GM18519 (cell line): ENCODE measurements at regions not wholly inside any gene's neighbourhood (a gene's known extent, or its start where the extent isn't known, plus 50 kb on each side); places are given as distances from the start of the nearest gene placed in this dataset.

Experiments
- ATAC-seq: cut with Tn5 transposase; IDR thresholded peaks from one replicate; pipeline ENCODE4 v1.9.1; 2021; ENCODE audit warnings: mild to moderate bottlenecking, moderate library complexity; ENCODE audit not compliant: unreplicated experiment, low FRiP score

DNA sequence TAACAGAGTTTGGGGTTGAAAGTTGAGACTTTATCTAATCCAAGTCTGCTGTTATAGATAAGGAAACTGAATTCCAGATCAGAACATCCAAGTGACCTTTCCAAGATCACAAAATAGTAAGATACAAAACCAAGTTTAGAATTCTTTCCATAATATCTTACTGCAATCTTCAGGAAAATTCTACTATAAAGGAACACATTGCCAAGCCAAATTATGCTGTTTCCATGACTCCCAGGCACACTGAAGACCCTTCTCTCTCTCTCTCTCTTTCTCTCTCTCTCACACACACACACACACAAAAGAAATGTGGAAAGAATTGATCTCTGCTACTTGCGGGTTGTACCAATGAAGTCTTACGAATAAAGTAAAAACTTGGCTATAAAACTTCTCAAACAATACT lies 398.4 kb downstream of the METTL4 start:
- ATAC-seq, result no peak

DNA sequence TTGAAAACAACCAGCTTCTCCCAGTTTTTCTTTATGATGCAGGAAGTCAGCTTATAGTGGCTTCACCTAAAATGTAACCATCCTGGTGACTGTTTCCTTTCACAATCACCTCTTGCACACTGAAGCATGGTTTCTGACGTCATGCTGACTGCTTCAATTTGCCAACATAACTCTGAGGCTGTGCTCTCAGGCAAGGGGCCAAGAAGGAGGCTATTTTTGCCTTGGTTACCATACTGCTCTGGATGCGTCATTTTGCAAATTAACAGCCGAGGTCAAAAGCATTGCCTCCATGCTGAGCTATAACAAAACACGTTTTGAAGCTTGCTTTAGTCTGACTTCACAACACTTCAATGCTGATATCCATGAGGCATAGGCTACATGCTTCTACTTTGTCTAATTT lies 397.8 kb downstream of the METTL4 start:
- ATAC-seq, result no peak

DNA sequence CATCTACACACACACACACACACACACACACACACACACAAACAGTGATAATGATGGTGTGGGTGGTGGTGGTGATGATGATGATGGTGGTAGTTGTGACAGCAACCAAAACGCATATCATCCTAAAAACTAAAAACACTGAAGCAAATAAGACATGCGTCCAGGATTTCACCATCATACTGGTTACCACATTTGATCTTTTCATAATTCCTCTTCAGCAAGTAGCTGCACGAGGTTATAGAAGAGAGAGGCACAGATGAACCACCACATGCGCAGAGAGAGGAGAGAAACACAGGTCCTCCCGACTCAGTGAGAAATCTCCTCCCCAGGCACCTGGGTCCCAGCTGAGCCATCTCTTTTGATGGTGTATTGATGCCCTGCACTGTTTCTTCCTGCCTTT lies 393.3 kb downstream of the METTL4 start:
- ATAC-seq, result no peak

DNA sequence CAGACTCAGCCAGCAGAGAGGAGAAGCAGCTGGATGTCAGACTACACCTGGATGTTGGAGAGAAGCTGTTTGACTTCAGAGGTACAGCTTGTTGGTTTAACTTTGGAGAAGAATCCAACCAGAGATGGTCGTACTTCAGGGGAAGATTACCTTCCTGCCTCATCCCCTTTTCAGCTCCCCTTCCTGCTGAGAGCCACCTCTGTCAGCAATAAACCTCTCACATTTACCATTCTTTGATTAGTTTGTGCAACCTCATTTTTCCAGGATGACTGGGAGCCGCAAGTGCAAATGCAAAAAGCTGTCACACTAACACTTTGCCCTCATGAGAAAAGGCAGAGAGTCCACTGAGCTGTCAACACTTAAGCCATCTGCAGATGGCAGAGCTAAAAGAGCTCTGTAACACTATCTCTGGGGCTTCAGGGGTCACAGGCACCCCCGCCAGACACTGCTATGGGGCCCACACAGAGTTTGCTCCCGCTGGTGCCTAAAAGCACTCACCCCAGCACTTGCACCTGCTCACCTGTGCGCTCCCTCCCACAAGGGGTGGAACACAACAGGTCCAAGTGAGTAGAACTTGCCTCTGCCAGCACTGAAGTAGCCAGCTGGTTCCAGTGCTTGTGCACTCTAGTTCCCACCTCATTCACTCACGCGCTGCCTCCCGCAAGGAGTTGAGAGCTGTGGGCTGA lies 391.7 kb downstream of the METTL4 start:
- no peak for ATAC-seq

DNA sequence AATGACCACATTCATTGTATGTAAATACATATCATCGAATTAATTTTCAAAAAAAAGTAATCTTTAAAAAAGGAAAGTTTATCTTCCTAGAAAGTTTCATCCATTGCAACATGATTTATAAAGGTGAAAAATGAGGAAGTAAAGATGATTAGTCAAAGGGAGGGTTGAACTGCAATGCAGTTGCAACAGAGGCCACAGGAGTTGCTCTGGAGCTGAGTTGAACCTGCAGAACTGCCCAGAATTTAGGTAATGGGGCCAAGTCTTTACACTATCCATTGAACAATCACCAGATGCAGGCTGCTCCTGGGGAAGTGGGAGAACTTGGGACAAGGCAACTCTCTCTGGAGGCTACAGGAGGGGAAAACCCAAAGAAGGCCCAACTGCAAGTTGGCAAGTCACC lies 390.7 kb downstream of the METTL4 start:
- ATAC-seq, result no peak

DNA sequence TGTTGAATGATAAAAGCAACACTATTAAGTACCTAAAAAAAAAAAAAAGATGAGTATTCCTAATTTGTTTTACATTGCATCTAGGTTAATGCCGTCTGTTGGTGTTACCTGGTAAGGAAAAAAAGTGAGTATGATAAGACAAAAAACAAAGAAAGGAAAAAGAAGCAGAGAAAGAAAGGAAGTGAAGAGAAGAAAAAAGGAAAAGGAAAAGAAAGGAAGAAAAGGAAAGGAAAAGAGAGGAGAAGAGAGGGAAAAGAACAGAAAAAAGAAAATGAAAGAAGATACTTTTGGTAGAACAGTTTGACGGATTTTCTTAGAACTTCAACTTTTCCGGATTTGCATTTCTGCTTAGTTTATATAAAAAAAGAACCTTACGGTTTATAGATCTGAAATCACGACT lies 387.9 kb downstream of the METTL4 start:
- ATAC-seq, result no peak

DNA sequence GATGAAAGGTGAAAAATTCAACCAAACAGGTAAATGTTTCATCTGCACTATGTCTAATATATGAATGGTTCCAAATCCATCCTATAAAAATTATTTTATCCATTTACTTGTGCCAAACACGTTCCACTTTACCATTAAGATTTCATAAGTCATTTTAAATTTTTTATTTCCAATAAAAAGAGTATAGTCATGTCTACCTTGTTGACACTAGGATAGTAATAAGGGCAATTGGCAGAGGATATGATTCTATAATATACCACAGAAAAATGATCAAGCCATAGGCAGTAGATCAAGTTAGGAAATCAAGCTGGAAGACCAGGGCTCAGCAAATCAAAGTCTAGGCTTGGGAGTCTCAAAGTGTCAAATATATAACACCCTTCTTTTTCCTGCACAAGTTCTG lies 384.3 kb downstream of the METTL4 start:
- no peak for ATAC-seq

DNA sequence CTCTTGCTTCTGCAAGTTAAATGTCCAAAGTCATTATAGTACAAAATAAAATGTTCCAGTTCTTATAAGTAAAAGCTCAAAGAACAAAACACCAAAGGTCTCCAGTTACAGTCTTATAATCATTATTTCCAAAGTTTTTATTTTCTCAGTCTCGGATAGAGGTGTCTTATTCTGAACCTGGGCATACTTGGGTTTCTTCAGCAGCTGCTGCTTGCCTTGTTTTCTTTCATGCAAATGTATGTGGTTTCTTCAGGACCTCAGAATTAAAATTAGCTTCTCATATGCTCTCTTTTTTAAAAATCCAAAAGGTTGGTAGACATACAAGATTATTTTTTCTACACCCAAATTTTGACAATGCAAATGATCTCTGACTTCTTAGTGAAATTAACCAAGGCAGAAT lies 383.0 kb downstream of the METTL4 start:
- no peak for ATAC-seq

DNA sequence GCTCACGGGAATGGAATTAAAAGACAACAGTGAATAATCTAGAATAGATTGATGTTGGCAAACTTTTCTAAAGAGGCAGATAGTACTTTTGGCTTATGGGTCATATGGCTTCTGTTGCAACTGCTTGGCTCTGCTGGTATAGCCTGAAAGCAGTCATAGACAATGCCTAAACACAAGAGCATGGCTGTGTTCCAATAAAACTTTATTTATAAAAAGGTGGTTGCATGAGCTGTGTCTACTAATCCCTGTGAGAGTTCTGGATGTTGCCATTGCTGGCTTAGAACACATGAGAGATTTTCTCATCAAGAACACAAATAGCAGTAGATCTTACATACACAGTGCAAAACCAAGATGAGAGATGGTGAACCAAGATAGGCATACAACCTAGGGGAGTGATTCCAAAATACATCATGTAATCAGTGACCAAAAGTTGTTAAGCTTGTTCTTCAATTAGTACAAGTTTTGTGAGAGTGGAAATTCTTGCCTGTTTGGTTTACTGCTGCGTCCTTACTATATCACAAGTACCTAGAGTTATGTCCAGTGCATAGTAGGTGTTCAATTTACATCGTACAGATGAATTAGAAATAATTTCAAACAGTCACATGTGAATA lies 380.0 kb downstream of the METTL4 start:
- no peak for ATAC-seq

DNA sequence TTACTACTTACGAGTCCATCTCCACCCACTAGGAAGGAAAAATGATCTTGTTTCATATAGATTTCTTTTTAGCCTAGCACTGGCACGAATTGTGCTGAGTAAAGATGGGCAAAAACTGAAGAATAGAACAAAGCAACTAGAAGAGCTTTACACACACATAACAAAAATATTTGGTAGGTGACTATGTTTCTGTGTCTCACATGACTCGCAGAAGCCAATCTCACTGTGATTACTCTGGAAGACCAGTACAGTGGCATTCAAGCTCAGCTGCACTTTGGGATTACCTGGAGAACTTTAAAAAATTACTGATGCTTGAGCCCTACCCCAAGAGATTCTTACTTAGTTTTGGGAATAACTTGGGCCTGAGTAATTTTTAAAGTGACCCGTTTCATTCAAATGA lies 378.7 kb downstream of the METTL4 start:
- no peak for ATAC-seq

DNA sequence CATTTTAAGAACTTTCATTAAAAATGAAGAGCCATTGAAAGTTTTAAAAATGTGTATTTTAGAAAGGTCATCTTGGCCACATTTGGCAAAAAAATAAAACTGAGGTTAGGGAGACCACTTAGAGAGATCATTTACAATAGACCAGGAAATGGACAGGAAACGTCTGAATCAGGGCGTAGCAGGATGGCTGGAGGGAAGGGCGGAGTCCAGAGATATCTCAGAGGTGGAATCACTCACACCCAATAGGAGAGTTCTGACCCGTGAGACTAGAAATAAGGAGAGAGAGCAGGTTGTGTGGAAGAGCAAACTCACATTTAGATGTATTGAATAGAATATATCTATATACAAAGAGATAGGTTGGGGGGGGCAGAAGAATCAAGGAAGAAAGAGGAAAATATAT lies 373.4 kb downstream of the METTL4 start:
- ATAC-seq, result no peak

DNA sequence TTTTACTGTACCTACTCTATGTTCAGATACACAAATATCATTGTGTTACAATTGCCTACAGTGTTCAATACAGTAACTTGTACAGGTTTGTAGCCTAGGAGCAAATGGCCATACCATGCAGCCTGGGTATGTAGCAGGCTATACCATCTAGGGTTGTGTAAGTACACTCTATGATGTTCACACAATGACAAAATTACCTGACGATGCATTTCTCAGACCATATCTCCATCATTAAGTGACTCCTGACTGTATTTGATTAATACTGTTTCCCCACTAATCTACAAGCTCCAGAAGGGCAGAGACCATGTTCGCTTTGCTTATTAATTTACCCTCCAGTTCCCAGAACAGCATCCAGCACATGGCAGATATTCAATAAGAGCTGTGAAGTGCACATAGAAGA lies 372.2 kb downstream of the METTL4 start:
- ATAC-seq, result no peak

DNA sequence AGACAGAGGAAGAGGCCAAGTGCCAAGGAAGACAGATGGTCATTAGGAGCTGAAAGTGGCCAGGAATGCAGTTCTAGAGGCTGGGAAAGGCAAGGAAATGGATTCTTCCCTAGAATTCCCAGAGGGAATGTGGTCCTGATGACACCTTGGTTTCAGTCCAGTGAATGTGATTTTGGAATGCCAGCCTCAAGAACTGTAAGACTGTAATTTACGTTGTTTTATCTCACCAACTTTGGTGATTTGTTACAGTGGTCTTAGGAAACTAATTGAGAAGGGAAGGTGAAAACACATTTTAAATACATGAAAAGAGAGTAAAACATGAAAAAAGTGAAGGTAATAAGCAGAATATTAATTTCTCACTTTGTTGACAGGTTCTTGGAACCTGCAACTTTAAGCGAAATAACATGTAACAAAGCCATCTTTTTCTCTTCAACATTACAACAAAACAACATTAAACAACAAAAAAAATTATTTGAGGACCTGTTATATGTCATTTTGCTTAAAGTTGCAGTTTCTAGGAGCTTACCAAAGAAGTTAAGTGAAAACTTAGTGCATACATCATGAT lies 370.2 kb downstream of the METTL4 start:
- ATAC-seq, result no peak

DNA sequence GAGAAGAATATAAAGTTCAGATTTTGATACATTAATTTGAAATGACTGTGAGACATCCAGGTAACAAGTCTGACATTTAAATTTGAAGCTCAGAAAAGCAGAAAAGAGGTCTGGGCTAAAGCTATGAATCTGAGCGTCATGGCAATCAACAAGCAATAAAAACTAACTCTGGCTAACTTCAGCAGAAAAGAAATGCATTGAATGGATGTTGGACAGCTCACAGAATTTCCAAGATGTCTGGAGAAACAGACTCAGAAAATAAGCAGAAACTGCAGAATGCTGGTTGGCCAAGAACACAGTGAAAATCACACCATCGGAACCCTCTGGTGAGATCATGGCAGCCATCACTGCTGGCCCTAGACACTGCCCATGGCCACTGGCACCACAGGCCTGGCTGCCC lies 366.6 kb downstream of the METTL4 start:
- ATAC-seq, result no peak

DNA sequence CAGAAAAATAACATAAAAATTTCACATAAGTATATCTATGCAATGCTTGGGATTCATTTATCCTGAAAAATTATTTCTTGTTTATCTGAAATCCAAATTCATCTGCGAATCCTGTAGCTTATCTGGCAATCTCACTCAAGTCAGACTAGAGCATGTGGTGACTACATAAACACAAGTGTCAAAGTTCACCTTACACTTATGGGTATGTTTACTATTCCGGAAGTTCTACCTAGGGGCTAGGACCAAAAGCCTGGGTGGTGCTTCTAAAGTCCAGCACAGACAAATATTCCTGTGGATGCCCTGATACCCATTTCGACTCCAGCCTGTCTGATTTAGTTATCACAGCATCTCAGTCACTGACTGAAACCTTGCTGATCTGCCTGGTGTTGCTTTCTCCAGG lies 364.0 kb downstream of the METTL4 start:
- no peak for ATAC-seq

DNA sequence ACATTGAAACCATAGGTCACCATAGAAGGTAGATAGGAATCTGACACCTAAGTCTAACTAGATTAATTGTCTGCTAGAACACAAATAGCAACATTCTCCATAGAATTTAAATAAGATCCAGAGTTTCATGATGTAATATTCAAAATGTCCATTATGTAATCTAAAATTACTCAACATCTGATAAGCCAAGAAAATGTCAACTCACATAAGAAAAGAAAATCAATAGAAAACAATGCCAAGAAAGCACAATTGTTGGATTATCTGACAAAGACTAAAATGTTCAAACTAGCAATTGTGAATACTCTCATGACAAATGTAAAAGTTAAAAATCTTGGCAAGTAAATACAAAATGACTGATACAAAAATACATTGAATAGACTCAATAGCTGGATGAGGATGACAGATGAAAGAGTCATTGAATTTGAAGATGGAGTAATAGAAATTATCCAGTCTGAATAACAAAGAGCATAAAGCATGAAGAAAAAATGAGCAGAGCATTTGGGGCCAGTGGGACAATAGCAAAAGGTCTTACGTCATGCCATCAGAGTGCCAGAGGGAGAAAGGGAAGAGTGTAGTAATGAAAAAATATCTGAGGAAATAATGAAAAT lies 358.6 kb downstream of the METTL4 start:
- ATAC-seq, result no peak

DNA sequence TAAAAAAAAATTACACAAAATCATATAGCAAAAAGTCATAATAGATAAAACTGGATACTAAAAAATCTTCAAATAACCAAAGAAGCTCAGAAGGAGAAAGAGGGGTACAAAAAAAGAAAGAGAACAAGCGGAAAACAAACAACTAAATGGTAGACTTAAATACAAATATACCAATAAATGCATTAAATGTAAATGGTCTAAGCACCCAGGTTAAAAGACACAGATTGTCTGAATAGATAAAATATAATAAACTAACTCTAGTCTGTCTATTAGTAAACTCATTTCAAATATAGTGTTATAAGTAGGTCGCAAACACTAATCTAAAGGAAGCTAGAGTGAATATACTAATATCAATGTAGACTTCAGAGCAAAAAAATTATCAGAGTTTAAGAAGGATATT lies 357.4 kb downstream of the METTL4 start:
- ATAC-seq, result no peak

DNA sequence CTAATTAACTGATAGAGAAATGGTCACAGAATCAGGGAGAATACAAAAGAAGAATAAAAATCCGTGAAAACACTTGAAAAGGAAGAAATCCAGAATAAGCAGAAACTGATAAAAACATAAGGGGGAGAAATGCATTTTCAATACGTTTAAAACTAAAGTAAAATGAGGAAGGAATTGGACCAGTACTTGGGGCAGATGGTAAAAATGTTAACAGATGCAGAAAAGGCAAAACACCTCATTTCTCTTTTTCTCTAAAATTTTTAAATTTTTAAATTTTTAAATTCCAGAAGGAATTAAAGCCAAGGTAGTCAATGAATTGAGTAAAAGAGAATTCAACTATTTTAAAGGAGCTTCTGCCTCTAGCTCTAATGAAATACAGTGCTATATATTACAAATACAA lies 353.9 kb downstream of the METTL4 start:
- no peak for ATAC-seq

DNA sequence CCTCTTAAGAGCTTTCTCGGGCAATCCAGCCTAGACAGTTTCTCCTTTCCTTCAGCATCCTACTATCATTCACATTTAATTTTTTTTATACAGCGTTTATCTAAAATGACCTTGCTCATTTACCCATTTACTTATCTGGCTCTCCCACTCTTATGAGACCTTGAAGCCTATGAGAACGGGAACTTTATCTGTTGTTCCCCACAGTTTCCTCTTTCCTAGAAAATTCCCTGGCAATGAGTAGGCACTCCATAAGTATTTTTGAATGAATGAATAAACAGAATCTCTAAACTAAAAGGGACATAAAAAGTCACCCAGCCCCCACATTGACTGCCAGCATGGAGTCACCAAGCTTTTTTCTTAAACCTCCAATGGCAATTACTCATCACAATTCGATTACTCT lies 353.2 kb downstream of the METTL4 start:
- ATAC-seq, result no peak

DNA sequence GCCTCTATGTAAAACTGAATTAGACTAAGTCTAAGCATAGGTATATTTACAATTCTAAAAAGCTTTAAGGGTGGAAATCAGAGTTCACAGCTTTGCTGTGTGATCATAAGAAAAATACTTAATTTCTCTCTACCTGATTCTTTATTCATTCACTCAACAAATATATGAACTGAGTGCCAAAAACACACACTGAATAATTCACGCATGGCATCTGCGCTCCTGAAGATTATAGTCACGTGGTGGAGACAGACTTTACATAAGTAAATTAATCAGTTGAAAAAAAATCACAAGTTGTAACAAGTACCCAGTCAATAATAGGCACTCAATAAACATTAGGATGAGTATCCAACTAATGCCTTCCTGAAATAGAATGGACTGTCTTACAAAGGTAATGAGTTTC lies 351.6 kb downstream of the METTL4 start:
- ATAC-seq, result no peak

DNA sequence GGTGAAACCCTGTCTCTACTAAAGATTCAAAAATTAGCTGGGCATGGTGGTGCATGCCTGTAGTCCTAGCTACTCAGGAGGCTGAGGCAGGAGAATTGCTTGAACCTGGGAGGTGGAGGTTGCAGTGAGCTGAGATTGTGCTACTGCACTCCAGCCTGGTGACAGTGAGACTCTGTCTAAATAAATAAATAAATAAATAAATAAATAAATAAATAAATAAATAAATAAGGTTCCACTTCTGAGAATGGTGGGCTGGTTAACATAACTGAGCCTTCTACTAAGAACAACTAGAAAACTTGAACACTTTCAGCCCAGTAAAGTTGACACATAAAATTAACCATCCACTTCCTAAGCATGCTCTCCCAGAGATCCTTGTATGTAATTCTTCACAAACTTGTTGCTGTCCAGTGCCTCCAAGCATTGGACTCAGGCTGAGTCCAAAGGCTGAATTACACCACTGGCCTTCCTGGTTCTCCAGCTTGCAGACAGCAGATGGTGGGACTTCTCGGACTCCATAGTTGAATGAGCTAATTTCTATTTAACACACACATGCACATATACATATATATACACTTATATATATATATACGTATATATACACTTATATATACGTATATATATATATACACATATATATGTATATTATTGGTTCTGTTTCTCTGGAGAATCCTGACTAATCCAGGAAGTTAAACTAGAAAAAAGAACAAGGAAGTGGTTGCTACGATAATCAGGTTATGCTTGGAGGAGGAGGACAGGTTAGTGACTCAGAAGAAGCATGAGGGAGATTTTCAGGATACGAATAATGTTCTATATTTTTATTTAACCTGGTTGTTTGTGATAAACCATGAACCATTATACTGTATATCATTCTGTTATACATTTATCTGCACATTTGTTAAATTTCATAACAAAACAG lies 348.8 kb downstream of the METTL4 start:
- no peak for ATAC-seq
